ENCODE measurements at regions not wholly inside any gene's neighbourhood (a gene's known extent, or its start where the extent isn't known, plus 50 kb on each side); places are given as distances from the start of the nearest gene placed in this dataset.

DNA sequence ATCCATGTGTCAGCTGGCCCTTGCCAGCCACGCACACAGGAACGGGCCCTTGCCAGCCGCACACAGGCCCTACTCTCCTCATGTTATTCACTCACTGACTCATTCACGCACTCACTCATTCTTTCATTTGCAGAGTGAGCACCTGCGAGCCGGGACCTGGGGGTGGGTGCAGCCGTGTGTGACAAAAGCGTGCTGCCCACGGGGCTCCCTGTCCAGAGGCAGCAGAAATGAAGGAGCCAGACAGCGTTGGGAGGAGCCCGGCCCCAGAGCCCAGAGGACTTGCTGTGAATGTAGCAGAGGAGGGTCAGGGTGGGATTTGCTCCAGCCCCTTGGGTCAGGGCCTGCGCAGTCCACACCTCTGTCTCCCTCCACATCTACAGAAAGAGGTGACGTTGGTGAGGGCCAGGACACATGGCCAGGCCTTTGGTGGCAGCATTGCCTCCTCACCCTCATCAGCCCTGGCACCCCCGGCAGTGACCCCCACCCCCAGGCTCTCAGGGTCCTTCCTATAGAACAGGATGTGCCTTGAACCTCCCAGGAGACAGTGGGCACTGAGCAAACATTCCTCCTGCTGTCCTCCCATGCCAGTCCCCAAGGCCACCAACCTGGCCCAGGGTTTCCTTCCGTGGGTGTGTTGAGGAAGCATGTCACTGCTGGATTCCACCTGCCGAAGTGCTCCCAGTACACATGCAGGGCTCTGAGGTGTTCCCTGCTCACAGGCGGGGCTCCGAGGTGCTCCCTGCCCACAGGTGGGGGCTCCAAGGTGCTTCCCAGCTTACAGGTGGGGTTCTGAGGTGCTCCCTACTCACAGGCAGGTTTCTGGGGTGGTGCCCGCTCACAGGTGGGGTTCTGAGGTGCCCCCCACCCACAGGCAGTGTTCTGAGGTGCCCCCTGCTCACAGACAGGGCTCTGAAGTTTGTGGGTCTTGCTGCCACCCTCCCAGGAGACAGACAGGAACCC, 105.7 kb downstream of the HMX1 start:
- Histone ChIP-seq H3K36me3 (no peaks in the 10 kb centered on the region), H3K4me1 (no peaks in the 10 kb centered on the region), H3K9me3 (no peaks in the 10 kb centered on the region), H3K27me3 (no peaks in the 10 kb centered on the region), H3K4me3 (no peak overlapping the region), H3K27ac (no peak overlapping the region)
- peak in 2 of 3 donors; percentile 11 to 31 for DNase-seq
- WGBS (ENCODE audit: insufficient coverage, low coverage, low lambda C conversion rate, missing lambda C conversion rate) = 43% methylated on average over 1 of the region's 19 CpGs
- TF ChIP-seq, protein P1, sequence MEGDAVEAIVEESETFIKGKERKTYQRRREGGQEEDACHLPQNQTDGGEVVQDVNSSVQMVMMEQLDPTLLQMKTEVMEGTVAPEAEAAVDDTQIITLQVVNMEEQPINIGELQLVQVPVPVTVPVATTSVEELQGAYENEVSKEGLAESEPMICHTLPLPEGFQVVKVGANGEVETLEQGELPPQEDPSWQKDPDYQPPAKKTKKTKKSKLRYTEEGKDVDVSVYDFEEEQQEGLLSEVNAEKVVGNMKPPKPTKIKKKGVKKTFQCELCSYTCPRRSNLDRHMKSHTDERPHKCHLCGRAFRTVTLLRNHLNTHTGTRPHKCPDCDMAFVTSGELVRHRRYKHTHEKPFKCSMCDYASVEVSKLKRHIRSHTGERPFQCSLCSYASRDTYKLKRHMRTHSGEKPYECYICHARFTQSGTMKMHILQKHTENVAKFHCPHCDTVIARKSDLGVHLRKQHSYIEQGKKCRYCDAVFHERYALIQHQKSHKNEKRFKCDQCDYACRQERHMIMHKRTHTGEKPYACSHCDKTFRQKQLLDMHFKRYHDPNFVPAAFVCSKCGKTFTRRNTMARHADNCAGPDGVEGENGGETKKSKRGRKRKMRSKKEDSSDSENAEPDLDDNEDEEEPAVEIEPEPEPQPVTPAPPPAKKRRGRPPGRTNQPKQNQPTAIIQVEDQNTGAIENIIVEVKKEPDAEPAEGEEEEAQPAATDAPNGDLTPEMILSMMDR (IDR thresholded peaks at IDR 0.05) = no peak
- no peak for TF ChIP-seq POLR2A (IDR thresholded peaks at IDR 0.05)
- intact Hi-C loops (cut with DNase I) = no loop called here
- ATAC-seq = no peak

DNA sequence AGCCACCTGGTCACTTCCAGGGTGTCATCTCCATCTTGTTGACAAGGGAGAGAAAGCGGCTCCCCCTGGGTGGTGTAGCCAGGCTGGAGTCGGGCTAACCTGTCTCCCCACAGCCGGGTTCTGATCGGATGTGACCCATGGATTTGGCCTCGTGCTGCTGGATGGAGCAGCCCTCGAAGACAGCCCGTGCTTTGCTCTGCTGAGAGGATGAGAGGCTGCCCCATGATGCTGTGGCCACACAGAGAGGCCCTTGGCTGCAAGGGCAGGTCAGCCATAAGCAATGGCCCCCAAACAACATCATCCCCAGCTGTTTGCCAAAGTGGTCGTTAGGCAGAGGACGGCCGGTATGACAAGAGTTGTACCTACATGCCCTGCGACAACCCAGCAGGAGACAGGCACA, 106.6 kb downstream of the HMX1 start:
- no peaks in the 10 kb centered on the region for H3K4me1 ChIP-seq
- intact Hi-C loops (cut with DNase I) = no loop called here
- WGBS (ENCODE audit: insufficient coverage, low coverage, low lambda C conversion rate, missing lambda C conversion rate) = 63% methylated on average over 8 of the region's 11 CpGs
- no peak for ATAC-seq
- DNase-seq = peak in 2 of 3 donors; percentile 7 to 15
- TF ChIP-seq POLR2A (IDR thresholded peaks at IDR 0.05) = no peak
- TF ChIP-seq, protein P1 (IDR thresholded peaks at IDR 0.05) = no peak
- H3K4me3 ChIP-seq = no peak overlapping the region
- H3K27me3 ChIP-seq = no peaks in the 10 kb centered on the region
- no peaks in the 10 kb centered on the region for H3K9me3 ChIP-seq
- H3K27ac ChIP-seq = no peak overlapping the region
- no peaks in the 10 kb centered on the region for H3K36me3 ChIP-seq

DNA sequence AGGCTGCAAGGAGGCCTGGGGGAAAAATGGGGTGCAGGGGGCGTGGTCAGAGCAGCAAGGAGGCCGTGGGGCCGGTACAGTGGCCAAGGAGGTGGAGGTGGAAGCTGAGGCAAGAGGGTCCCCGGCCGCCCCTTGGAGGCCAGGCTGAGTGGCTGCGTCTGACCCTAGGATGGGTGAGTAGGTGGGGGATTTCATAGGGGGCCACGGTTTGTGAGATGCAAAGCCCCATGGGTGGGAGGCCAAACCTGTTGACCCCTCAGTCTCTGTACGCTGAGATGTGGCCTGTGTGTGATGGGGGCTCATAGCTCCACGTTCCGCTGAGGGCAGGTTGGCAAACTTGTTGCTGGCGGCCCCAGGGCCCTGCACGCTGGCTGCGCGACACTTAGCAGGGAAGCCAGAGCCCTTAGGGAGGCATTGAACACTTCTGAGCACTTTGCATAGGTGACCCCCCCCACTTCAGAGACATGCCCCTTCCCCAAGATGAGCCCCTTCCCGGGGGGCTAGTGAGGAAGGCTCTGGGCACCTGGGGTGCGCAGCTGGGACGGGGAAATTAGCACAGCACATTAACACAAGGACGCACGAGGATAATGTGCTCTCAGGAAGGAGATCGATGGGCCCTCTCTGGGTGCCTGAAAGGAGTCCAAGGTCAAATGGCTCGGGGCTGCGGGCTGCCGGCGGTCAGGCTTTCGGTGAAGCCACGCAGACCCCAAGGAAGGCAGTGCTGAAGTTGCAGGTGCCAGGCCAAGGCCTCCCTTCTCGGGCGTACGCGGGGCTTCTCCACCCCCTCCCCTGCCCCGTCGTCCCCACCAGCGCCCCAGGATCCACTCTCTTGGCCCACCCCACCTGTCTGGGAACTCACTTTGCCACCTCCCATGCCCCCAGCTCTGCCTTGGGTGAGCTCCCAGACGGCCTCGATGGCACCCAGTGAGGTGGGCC, 107.4 kb downstream of the HMX1 start:
- 53% methylated on average over 8 of the region's 35 CpGs for WGBS (ENCODE audit: insufficient coverage, low coverage, low lambda C conversion rate, missing lambda C conversion rate)
- peak in 2 of 3 donors; percentile 11 to 37 for DNase-seq
- intact Hi-C loops (cut with DNase I) = no loop called here
- Histone ChIP-seq H3K36me3 (no peaks in the 10 kb centered on the region), H3K27me3 (no peaks in the 10 kb centered on the region), H3K4me3 (no peak overlapping the region), H3K4me1 (no peaks in the 10 kb centered on the region), H3K27ac (no peak overlapping the region), H3K9me3 (no peaks in the 10 kb centered on the region)
- no peak for TF ChIP-seq POLR2A (IDR thresholded peaks at IDR 0.05)
- TF ChIP-seq, protein P1 (IDR thresholded peaks at IDR 0.05) = no peak
- ATAC-seq = no peak

DNA sequence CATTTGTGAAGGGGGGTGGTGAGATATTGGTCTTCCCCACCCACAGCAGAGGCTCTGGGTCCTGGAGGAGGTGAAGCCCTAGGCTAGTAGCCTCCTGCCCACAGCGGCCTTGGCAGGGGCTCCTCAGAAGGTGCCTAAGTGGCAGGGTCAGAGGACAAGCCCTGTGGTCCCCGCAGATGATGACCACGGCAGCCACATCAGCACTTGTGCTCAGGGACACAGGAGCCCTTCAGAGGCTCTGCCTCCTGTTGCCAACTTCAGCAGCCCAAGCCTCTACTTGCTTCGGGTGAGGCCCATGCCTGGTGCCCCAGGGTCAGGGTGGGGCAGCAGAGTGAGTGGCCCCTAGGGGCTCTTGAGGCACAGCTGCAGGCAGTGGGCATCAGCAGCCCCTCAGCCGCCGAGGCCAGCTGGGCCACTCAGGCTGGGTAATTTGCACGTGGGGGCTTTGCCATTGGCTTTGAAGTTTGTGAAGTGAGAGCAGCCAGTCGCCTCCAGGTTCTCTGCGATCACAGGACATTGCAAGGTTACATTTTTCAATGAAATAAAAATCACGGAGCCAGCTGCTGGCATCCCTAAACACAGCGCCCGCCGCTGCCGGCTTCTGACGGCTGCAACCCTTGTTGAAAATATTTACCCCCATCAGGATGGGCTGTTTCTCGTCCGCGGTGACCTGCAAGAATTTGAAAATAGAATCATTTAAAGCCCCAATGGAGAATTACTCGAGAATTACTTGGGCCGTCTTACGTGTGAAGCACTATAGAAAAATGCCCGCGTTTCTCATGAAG, 108.5 kb downstream of the HMX1 start:
- Histone ChIP-seq H3K9me3 (no peaks in the 10 kb centered on the region), H3K27ac (no peak overlapping the region), H3K4me1 (no peaks in the 10 kb centered on the region), H3K27me3 (no peaks in the 10 kb centered on the region), H3K36me3 (no peaks in the 10 kb centered on the region), H3K4me3 (no peak overlapping the region)
- TF ChIP-seq, protein P1 (IDR thresholded peaks at IDR 0.05) = no peak
- TF ChIP-seq POLR2A (IDR thresholded peaks at IDR 0.05) = no peak
- WGBS (ENCODE audit: insufficient coverage, low coverage, low lambda C conversion rate, missing lambda C conversion rate) = 65% methylated on average over 12 of the region's 23 CpGs
- peak in 1 of 4 donors; percentile 7 for ATAC-seq
- DNase-seq = peak in 2 of 3 donors; percentile 11 to 34
- intact Hi-C loops (cut with DNase I) = no loop called here

Data from right lobe of liver (tissue), 6 donors.